Limb (tissue), 2 donors: ENCODE measurements at regions not wholly inside any gene's neighbourhood (a gene's known extent, or its start where the extent isn't known, plus 50 kb on each side); places are given as distances from the start of the nearest gene placed in this dataset.
A peak's percentile ranks its signal among the peaks of the same experiment; 100 is the strongest.

ENCODE experiments used
- DNase-seq, 2 donors: peaks; one replicate each; pipeline ENCODE4 v3.0.0-alpha.2; 2016; ENCODE audit errors: extremely low spot score in 2 of 2

- no peak for DNase-seq
Measured at GRCh38 chr3:107970993-107971580, 119.7 kb downstream of the CD47 start.

GRCh38 chr3:107969994-107970819 lies 120.6 kb downstream of the CD47 start:
- DNase-seq, result peak in 1 of 2 donors; percentile 50

GRCh38 chr3:107969525-107969924 lies 121.3 kb downstream of the CD47 start:
- DNase-seq, result no peak

- no peak for DNase-seq
Measured at GRCh38 chr3:107966276-107966675, 124.6 kb downstream of the CD47 start.

GRCh38 chr3:107965136-107965655 lies 125.6 kb downstream of the CD47 start:
- DNase-seq, result no peak

- DNase-seq, result no peak
Measured at GRCh38 chr3:107963581-107963980, 127.2 kb downstream of the CD47 start.

- DNase-seq, result no peak
Measured at GRCh38 chr3:107962946-107963345, 127.9 kb downstream of the CD47 start.

- DNase-seq, result no peak
Measured at GRCh38 chr3:107962037-107962436, 128.8 kb downstream of the CD47 start.

- peak in 1 of 2 donors; percentile 49 for DNase-seq
Measured at GRCh38 chr3:107959550-107960154, 131.2 kb downstream of the CD47 start.

GRCh38 chr3:107958146-107958545 lies 132.7 kb downstream of the CD47 start:
- DNase-seq, result no peak

GRCh38 chr3:107956991-107957900 lies 133.6 kb downstream of the CD47 start:
- DNase-seq, result peak; percentile 69 to 89

GRCh38 chr3:107954845-107955244 lies 136.0 kb downstream of the CD47 start:
- DNase-seq, result no peak

GRCh38 chr3:107953722-107954121 lies 137.1 kb downstream of the CD47 start:
- no peak for DNase-seq

- no peak for DNase-seq
Measured at GRCh38 chr3:107951126-107951525, 139.7 kb downstream of the CD47 start.

- DNase-seq, result no peak
Measured at GRCh38 chr3:107950417-107950816, 140.4 kb downstream of the CD47 start.

- DNase-seq, result no peak
Measured at GRCh38 chr3:107949394-107949970, 141.3 kb downstream of the CD47 start.

GRCh38 chr3:107947203-107947602 lies 143.6 kb downstream of the CD47 start:
- no peak for DNase-seq

- DNase-seq, result no peak
Measured at GRCh38 chr3:107946700-107947099, 144.1 kb downstream of the CD47 start.

- DNase-seq, result no peak
Measured at GRCh38 chr3:107945417-107946094, 145.3 kb downstream of the CD47 start.

GRCh38 chr3:107943786-107944523 lies 146.9 kb downstream of the CD47 start:
- no peak for DNase-seq
